Nephron progenitor cell (in vitro differentiated cells): ENCODE measurements at regions not wholly inside any gene's neighbourhood (a gene's known extent, or its start where the extent isn't known, plus 50 kb on each side); places are given as distances from the start of the nearest gene placed in this dataset.
A peak's percentile ranks its signal among the peaks of the same experiment; 100 is the strongest.

ENCODE experiments used
- DNase-seq: peaks from one replicate; pipeline ENCODE4 v3.0.0; 2021
- H3K27ac Mint-ChIP-seq: 2 replicates; pipeline ENCODE4 v1.8.0; 2021; ENCODE audit warnings: mild to moderate bottlenecking, moderate library complexity, mixed read lengths
- H3K27me3 Mint-ChIP-seq: 2 replicates; pipeline ENCODE4 v1.8.0; 2021; ENCODE audit warnings: mild to moderate bottlenecking, low read depth, mixed read lengths; ENCODE audit not compliant: poor library complexity
- H3K36me3 Mint-ChIP-seq: 2 replicates; pipeline ENCODE4 v1.8.0; 2021; ENCODE audit warnings: low read depth, mixed read lengths
- H3K4me1 Mint-ChIP-seq: 2 replicates; pipeline ENCODE4 v1.8.0; 2021; ENCODE audit warnings: mixed read lengths
- H3K4me3 Mint-ChIP-seq: 2 replicates; pipeline ENCODE4 v1.8.0; 2021; ENCODE audit warnings: mild to moderate bottlenecking, moderate library complexity, mixed read lengths
- H3K9me3 Mint-ChIP-seq: 2 replicates; pipeline ENCODE4 v1.8.0; 2021; ENCODE audit warnings: mild to moderate bottlenecking, moderate library complexity, mixed read lengths
- TF ChIP-seq, protein P1 (sequence below): fragments of 200-600 bp; sonication (generic); IDR thresholded peaks from 2 replicates; pipeline ENCODE4 v1.5.0; 2021; ENCODE audit warnings: antibody characterized with exemption

DNA sequence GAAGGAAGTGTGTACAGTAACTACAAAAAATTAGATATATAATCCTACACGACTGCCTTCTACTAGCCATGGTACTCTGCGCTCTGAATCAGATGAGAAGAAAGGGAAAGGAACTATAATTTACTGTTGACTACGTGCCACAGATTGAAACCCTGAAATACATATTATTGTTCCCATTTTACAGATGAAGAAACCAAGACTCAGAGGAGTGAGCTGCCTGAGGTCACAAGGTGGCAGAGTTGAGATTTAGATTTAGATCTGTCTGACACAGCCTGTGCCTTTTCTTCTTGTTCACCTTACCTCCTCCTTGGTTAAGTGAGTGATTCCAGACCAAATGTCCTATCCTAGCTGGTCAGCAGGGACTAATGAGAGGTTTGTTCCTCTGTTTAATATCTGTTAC is 61.6 kb upstream of the OR4E1 start:
- no peak for DNase-seq
- TF ChIP-seq, protein P1, sequence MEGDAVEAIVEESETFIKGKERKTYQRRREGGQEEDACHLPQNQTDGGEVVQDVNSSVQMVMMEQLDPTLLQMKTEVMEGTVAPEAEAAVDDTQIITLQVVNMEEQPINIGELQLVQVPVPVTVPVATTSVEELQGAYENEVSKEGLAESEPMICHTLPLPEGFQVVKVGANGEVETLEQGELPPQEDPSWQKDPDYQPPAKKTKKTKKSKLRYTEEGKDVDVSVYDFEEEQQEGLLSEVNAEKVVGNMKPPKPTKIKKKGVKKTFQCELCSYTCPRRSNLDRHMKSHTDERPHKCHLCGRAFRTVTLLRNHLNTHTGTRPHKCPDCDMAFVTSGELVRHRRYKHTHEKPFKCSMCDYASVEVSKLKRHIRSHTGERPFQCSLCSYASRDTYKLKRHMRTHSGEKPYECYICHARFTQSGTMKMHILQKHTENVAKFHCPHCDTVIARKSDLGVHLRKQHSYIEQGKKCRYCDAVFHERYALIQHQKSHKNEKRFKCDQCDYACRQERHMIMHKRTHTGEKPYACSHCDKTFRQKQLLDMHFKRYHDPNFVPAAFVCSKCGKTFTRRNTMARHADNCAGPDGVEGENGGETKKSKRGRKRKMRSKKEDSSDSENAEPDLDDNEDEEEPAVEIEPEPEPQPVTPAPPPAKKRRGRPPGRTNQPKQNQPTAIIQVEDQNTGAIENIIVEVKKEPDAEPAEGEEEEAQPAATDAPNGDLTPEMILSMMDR, result no peak
- Mint-ChIP-seq H3K27ac (no peak overlapping the region), H3K9me3 (no peaks in the 10 kb centered on the region), H3K36me3 (no peaks in the 10 kb centered on the region), H3K4me1 (no peaks in the 10 kb centered on the region), H3K4me3 (no peak overlapping the region), H3K27me3 (peaks cover 45% of the 10 kb centered on the region)

DNA sequence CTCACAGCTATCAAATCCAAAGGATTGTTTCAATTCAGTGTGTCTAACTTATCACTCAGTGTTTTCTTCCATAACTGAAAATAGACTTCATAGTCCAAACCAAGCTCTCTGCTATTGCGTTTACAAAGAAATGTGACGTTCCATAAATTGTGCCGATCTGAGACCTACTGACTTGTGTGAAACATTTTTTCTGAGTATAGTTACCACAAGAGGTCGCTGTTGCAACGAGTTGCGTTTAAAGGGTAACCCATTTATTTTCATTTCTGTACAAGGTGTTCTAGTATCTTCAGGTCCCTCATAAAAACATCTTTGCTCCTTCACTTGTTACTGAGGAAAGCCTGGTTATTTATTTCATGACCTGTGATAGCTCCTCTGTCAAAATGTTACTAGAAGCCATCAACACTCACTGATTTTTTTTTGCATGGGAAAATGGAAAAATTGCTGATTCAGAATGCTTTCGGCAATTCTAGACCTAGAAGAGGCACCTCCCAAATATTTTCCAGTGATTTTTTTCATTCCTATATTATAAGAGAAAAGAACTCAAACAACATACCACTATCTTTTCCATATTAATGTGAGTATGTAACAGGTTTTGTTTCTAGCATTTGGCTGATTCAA is 60.9 kb upstream of the OR4E1 start:
- peak; percentile 35 for DNase-seq
- TF ChIP-seq, protein P1, result peak; percentile 72
- H3K9me3 Mint-ChIP-seq, result no peaks in the 10 kb centered on the region
- H3K27me3 Mint-ChIP-seq, result peaks cover 43% of the 10 kb centered on the region
- no peak overlapping the region for H3K27ac Mint-ChIP-seq
- peaks cover 5% of the 10 kb centered on the region for H3K4me1 Mint-ChIP-seq
- no peaks in the 10 kb centered on the region for H3K36me3 Mint-ChIP-seq
- H3K4me3 Mint-ChIP-seq, result no peak overlapping the region

DNA sequence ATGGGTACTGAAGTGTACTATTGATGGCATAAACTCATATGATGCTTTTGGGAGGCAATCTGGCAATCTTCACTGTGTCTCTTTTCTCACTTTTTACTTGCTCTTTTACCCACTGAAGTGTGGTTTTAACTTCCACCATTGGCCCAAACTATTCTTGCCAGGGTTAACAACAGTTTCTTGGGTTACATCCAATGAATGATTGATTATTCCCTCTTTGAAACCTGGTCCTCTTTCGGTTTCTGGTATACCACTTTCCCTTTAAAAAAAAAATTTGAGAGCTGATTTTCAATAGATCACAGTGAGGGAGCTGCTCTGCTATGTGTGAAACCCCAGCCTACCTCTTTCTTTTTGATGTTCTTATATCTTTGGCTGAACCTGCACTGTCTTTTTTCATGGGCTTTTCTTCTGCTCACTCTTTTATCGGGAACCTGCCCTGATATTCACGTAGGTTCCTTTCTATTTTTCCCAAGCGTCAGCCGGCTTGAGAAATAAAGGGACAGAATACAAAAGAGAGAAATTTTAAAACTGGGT is 56.1 kb upstream of the OR4E1 start:
- TF ChIP-seq, protein P1, result no peak
- DNase-seq, result no peak
- peaks cover 5% of the 10 kb centered on the region for H3K4me1 Mint-ChIP-seq
- peaks cover 42% of the 10 kb centered on the region for H3K27me3 Mint-ChIP-seq
- H3K4me3 Mint-ChIP-seq, result no peak overlapping the region
- H3K36me3 Mint-ChIP-seq, result no peaks in the 10 kb centered on the region
- H3K9me3 Mint-ChIP-seq, result no peaks in the 10 kb centered on the region
- no peak overlapping the region for H3K27ac Mint-ChIP-seq

DNA sequence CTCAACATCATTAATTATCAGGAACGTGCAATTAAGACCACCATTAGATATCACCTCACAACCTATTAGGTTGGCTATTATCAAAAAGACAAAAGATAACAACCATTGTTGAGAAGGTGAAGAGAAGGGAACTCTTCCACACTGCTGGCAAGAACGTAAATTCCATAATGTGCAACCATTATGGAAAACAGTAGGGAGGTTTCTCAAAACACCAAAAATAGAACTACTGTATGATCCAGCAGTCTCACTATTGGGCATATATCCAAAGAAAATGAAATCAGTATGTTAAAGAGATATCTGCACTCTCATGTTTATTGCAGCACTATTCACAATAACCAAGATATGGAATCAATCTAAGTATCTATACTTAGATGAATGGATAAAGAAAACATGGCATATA is 51.6 kb upstream of the OR4E1 start:
- DNase-seq, result no peak
- Mint-ChIP-seq H3K4me3 (no peak overlapping the region), H3K27me3 (peaks cover 33% of the 10 kb centered on the region), H3K36me3 (no peaks in the 10 kb centered on the region), H3K4me1 (peaks cover 5% of the 10 kb centered on the region), H3K9me3 (no peaks in the 10 kb centered on the region), H3K27ac (no peak overlapping the region)
- TF ChIP-seq, protein P1, result no peak

DNA sequence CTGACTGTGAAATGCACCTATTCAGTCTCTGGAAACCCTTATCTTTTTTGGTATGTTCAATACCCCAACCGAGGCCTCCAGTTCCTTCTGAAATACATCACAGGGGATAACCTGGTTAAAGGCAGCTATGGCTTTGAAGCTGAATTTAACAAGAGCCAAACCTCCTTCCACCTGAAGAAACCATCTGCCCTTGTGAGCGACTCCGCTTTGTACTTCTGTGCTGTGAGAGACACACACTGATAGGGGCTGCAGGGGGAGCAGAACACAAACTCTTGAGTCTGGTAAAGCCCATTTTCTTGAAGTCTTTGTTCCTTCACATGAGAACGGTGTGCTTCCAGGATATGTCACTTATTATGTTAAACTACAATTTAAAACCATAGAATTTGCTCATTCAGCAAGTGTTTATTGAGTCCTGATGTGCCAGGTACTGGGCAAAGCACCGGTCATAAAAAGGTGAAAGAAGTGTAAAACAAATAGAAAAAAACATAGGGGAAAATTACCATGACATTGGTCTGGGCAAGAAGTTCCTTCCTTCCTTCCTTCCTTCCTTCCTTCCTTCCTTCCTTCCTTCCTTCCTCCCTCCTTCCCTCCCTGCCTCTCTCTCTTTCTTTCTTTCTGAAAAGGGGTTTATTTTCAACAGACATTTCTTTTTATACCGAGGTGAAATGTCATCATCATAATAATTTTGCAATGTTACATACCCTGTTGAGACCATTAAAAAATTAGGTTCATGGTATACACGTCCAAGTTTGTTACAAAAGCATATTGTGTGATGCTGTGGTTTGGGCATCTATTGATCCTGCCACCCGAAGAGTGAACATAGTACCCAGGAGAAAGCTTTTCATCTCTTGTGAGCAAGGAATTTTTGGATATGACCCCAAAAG is 50.7 kb upstream of the OR4E1 start:
- H3K9me3 Mint-ChIP-seq, result no peaks in the 10 kb centered on the region
- TF ChIP-seq, protein P1, result no peak
- no peak overlapping the region for H3K4me3 Mint-ChIP-seq
- no peaks in the 10 kb centered on the region for H3K4me1 Mint-ChIP-seq
- no peaks in the 10 kb centered on the region for H3K36me3 Mint-ChIP-seq
- no peak for DNase-seq
- H3K27me3 Mint-ChIP-seq, result peaks cover 27% of the 10 kb centered on the region
- no peak overlapping the region for H3K27ac Mint-ChIP-seq
